ENCODE measurements at regions not wholly inside any gene's neighbourhood (a gene's known extent, or its start where the extent isn't known, plus 50 kb on each side); places are given as distances from the start of the nearest gene placed in this dataset.
"Not testable (repeated sequence)": the region's sequence is repeated elsewhere in the genome, so short reads cannot be mapped to it uniquely, and the experiment has no call there.

- DNase-seq (ENCODE audit: low read depth): no peak
Observed at GRCh38 chr6:8177721-8178120, 75.4 kb upstream of the EEF1E1 start.

GRCh38 chr6:8175046-8175777, 72.9 kb upstream of the EEF1E1 start:
- DNase-seq (ENCODE audit: low read depth): no peak

GRCh38 chr6:8174571-8174970, 72.2 kb upstream of the EEF1E1 start:
- no peak for DNase-seq (ENCODE audit: low read depth)

GRCh38 chr6:8172530-8172929, 70.2 kb upstream of the EEF1E1 start:
- no peak for DNase-seq (ENCODE audit: low read depth)

- DNase-seq (ENCODE audit: low read depth): no peak
Observed at GRCh38 chr6:8170754-8171153, 68.4 kb upstream of the EEF1E1 start.

- DNase-seq (ENCODE audit: low read depth): no peak
Observed at GRCh38 chr6:8170245-8170644, 67.9 kb upstream of the EEF1E1 start.

GRCh38 chr6:8166156-8166555, 63.8 kb upstream of the EEF1E1 start:
- no peak for DNase-seq (ENCODE audit: low read depth)

- DNase-seq (ENCODE audit: low read depth): not testable (repeated sequence)
Observed at GRCh38 chr6:8165008-8165407, 62.7 kb upstream of the EEF1E1 start.

- DNase-seq (ENCODE audit: low read depth): not testable (repeated sequence)
Observed at GRCh38 chr6:8164281-8164680, 61.9 kb upstream of the EEF1E1 start.

- DNase-seq (ENCODE audit: low read depth): no peak
Observed at GRCh38 chr6:8159966-8160365, 57.6 kb upstream of the EEF1E1 start.

- no peak for DNase-seq (ENCODE audit: low read depth)
Observed at GRCh38 chr6:8157839-8158238, 55.5 kb upstream of the EEF1E1 start.

GRCh38 chr6:8155259-8156012, 53.1 kb upstream of the EEF1E1 start:
- DNase-seq (ENCODE audit: low read depth): no peak

All from non-pigmented ciliary epithelial cell (primary cell).